ENCODE measurements at regions not wholly inside any gene's neighbourhood (a gene's known extent, or its start where the extent isn't known, plus 50 kb on each side); places are given as distances from the start of the nearest gene placed in this dataset.

DNA sequence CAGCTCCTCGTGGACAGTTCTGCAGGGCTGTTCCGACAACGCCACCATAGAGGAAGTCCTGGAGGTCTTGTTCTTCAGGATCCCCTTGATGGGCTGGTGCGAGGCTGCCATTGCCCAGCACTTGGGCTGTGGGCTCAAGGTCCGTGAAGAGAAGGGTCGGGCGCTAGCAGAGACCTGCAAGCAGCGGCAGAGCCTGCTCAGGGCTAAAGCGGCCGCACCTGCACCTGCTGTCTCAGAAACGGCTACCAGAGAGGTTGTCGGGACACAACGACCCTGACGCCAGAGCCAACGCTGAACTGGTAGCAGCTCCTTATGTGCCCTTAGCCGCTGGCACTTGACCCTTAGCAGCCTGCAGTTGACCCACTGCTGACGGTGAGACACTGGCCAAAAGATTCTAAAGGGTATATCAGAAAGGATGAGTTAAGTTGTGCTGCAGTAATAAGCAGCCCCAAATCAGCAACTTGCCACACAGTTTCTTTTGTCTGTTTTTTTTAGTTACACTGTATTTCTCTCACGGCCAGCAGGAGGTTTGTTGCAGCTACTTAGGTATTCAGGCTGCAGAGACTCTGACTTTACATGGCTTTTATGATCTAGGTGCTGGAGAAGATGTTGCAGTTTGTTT is 55.5 kb upstream of the ST6GAL2 start:
- H3K27me3 ChIP-seq (ENCODE audit: control insufficient read depth, insufficient read depth, low read length): no peaks in the 10 kb centered on the region
- no peaks in the 10 kb centered on the region for H3K36me3 ChIP-seq (ENCODE audit: insufficient read depth, low read length)
- H3K4me2 ChIP-seq (ENCODE audit: low read length): no peak overlapping the region
- H3K4me3 ChIP-seq (ENCODE audit: low read length): no peak overlapping the region
- H3K9me3 ChIP-seq (replicated peaks; ENCODE audit: low read length): peaks cover 3% of the 10 kb centered on the region
- peaks cover 7% of the 10 kb centered on the region for H3K4me1 ChIP-seq (ENCODE audit: control insufficient read depth, insufficient read depth, low read length)
- no peak overlapping the region for H3K9ac ChIP-seq (ENCODE audit: low read depth, low read length)

DNA sequence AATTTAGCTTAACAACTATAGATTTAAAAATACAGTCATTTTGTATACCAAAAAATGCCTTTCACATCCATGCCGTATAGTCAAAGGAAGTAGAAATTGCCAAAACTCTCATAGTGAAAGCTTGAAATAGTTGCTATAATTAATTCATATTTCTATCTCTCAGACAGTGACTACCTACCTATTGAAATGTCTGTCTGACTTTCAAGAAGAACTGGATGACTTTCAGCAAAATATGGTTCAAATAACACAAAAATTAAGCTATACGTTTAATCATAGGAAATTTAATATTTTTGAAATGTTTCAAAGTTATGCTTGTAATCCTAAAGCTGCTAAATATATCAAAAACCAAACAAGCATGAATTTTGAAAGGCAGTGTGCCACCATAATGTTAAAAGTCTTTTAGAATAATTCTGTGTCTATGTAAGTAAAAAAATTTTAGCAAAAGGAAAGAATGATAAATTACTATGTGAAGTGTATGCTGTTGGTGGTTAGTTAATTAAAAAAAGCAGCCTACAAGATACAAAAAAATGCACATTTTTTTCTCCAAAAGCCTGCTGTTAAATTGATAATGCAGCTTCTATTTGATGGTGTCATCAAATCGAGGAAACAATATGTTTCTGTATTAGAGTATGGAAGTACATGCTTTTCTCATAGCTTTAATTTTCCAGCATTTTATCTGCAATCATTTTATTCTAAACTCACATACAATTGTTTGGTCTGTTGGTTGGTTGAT is 57.7 kb upstream of the ST6GAL2 start:
- no peak overlapping the region for H3K4me2 ChIP-seq (ENCODE audit: low read length)
- no peak overlapping the region for H3K4me3 ChIP-seq (ENCODE audit: low read length)
- peaks cover 7% of the 10 kb centered on the region for H3K4me1 ChIP-seq (ENCODE audit: control insufficient read depth, insufficient read depth, low read length)
- no peak overlapping the region for H3K9ac ChIP-seq (ENCODE audit: low read depth, low read length)
- no peaks in the 10 kb centered on the region for H3K36me3 ChIP-seq (ENCODE audit: insufficient read depth, low read length)
- no peaks in the 10 kb centered on the region for H3K27me3 ChIP-seq (ENCODE audit: control insufficient read depth, insufficient read depth, low read length)
- H3K9me3 ChIP-seq (replicated peaks; ENCODE audit: low read length): peaks cover 3% of the 10 kb centered on the region

DNA sequence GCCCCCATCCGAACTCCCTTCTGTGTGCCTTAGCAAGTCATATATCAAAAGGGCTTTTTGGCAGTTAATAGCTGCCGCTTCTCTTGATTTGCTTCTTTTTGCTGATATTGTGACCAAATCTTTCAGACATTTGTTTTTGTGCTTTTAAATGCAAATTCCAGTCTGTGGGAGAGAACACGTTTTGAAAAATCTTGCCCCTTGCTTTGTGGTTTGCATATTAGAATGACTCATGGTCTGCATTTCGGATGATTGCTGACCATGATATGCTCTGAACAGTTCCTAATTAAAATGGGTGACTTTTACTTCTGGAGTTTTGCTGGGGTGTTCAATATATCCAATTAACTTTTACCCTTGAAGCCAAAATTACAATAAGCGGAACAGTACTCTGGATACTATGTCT is 58.2 kb upstream of the ST6GAL2 start:
- Histone ChIP-seq H3K9ac (ENCODE audit: low read depth, low read length) (no peak overlapping the region), H3K4me2 (ENCODE audit: low read length) (no peak overlapping the region), H3K4me3 (ENCODE audit: low read length) (no peak overlapping the region), H3K27me3 (ENCODE audit: control insufficient read depth, insufficient read depth, low read length) (no peaks in the 10 kb centered on the region), H3K9me3 (replicated peaks; ENCODE audit: low read length) (peaks cover 3% of the 10 kb centered on the region), H3K4me1 (ENCODE audit: control insufficient read depth, insufficient read depth, low read length) (peaks cover 7% of the 10 kb centered on the region), H3K36me3 (ENCODE audit: insufficient read depth, low read length) (no peaks in the 10 kb centered on the region)

DNA sequence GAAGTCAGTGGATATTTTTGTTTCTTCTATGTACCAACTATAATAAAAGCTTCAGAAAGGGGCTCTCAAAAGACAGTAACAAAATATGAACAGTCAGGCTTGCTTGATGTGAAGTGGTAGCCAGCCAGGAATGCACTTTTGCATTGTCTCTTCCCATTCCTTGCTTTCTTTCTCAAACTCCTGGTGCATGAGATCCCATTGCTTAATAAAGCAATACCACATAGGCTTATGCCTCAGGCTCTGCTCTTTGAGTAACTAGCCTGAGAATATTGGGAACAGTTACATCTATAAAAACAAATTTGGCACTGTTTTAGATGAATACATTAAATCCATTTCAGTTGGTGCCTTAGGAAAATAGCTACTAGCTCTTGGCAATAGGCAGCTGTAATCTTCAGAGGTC is 62.6 kb upstream of the ST6GAL2 start:
- Histone ChIP-seq H3K4me3 (ENCODE audit: low read length) (no peak overlapping the region), H3K4me2 (ENCODE audit: low read length) (no peak overlapping the region), H3K4me1 (ENCODE audit: control insufficient read depth, insufficient read depth, low read length) (peaks cover 7% of the 10 kb centered on the region), H3K9me3 (replicated peaks; ENCODE audit: low read length) (no peaks in the 10 kb centered on the region), H3K9ac (ENCODE audit: low read depth, low read length) (no peak overlapping the region), H3K36me3 (ENCODE audit: insufficient read depth, low read length) (no peaks in the 10 kb centered on the region), H3K27me3 (ENCODE audit: control insufficient read depth, insufficient read depth, low read length) (no peaks in the 10 kb centered on the region)

DNA sequence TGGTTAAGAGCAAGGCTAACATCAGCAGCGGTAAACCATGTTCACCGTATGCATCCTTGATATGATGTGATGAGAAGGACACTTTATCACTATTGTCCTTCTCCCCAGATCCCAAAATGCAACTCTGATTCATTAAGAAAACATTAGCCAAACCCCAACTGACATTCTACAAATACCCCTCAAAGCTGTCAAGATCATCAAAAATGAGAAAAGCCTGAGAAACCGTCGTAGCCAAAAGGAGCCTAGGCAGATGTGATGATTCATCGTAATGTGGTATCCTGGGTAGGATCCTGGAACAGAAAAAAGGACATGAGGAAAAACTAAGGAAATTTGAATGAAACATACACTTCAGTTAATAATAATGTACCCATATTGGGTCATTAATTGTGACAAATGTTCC is 67.3 kb upstream of the ST6GAL2 start:
- Histone ChIP-seq H3K4me3 (ENCODE audit: low read length) (no peak overlapping the region), H3K4me1 (ENCODE audit: control insufficient read depth, insufficient read depth, low read length) (no peaks in the 10 kb centered on the region), H3K27me3 (ENCODE audit: control insufficient read depth, insufficient read depth, low read length) (no peaks in the 10 kb centered on the region), H3K9ac (ENCODE audit: low read depth, low read length) (no peak overlapping the region), H3K9me3 (replicated peaks; ENCODE audit: low read length) (no peaks in the 10 kb centered on the region), H3K4me2 (ENCODE audit: low read length) (no peak overlapping the region), H3K36me3 (ENCODE audit: insufficient read depth, low read length) (no peaks in the 10 kb centered on the region)

DNA sequence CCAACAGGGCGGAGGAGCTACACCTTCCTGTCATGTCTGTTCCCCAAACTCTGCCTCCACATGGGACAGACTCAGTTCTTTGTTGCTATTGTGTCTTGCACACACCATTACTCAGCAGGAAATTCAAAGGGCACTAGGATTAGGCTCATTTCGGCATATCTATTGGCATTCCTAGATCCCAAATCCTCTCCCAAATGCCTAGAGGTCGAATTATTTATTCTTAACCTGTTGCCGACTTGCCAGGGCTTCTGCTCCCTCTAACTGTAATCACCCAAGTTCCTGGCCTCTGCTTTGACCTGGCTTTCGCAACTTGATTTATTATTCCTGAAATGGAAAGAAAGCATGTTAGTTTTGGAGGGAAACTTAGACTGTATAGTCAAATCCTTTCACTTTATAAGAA is 67.8 kb upstream of the ST6GAL2 start:
- Histone ChIP-seq H3K4me3 (ENCODE audit: low read length) (no peak overlapping the region), H3K36me3 (ENCODE audit: insufficient read depth, low read length) (no peaks in the 10 kb centered on the region), H3K27me3 (ENCODE audit: control insufficient read depth, insufficient read depth, low read length) (no peaks in the 10 kb centered on the region), H3K4me2 (ENCODE audit: low read length) (no peak overlapping the region), H3K9me3 (replicated peaks; ENCODE audit: low read length) (no peaks in the 10 kb centered on the region), H3K4me1 (ENCODE audit: control insufficient read depth, insufficient read depth, low read length) (no peaks in the 10 kb centered on the region), H3K9ac (ENCODE audit: low read depth, low read length) (no peak overlapping the region)

DNA sequence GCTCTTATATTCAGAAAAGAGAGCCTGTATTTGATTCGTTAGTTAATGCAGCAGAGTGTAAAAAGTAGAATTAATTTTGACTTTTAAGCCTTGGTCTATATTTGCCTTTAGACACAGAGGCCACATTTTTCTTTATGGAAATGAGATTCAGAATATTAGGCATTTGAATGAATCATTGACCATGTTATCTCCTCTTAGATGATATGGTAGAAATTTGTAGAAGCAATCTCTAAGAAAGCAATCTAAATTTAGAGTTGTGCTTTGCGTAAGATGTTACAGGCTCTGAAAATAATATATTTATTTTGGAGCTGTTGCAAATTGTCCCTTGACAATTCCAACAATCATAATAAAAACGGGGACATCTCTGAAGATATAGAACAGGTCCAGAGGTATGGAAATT is 68.3 kb upstream of the ST6GAL2 start:
- Histone ChIP-seq H3K4me3 (ENCODE audit: low read length) (no peak overlapping the region), H3K9me3 (replicated peaks; ENCODE audit: low read length) (no peaks in the 10 kb centered on the region), H3K27me3 (ENCODE audit: control insufficient read depth, insufficient read depth, low read length) (no peaks in the 10 kb centered on the region), H3K9ac (ENCODE audit: low read depth, low read length) (no peak overlapping the region), H3K4me2 (ENCODE audit: low read length) (no peak overlapping the region), H3K4me1 (ENCODE audit: control insufficient read depth, insufficient read depth, low read length) (no peaks in the 10 kb centered on the region), H3K36me3 (ENCODE audit: insufficient read depth, low read length) (no peaks in the 10 kb centered on the region)

DNA sequence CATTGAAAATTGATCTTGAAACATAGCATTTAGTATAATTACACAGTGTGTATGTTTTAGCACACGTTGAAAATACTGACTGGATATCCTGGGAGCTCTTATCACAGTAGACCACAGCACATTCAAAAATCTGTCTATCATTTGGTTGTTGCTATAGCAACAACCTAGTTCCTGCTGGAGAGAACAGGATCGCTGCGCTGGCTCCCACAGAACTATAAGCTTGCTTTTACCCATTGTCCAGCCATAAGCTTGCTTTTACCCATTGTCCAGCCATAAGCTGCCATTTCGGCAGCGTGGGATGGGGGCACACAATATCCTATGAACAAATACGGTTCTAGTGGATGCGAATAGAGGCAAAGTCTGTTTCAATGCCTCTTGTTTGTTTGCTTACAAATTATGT is 70.4 kb upstream of the ST6GAL2 start:
- no peaks in the 10 kb centered on the region for H3K9me3 ChIP-seq (replicated peaks; ENCODE audit: low read length)
- no peak overlapping the region for H3K4me3 ChIP-seq (ENCODE audit: low read length)
- no peak overlapping the region for H3K9ac ChIP-seq (ENCODE audit: low read depth, low read length)
- H3K36me3 ChIP-seq (ENCODE audit: insufficient read depth, low read length): no peaks in the 10 kb centered on the region
- no peaks in the 10 kb centered on the region for H3K27me3 ChIP-seq (ENCODE audit: control insufficient read depth, insufficient read depth, low read length)
- no peaks in the 10 kb centered on the region for H3K4me1 ChIP-seq (ENCODE audit: control insufficient read depth, insufficient read depth, low read length)
- no peak overlapping the region for H3K4me2 ChIP-seq (ENCODE audit: low read length)

DNA sequence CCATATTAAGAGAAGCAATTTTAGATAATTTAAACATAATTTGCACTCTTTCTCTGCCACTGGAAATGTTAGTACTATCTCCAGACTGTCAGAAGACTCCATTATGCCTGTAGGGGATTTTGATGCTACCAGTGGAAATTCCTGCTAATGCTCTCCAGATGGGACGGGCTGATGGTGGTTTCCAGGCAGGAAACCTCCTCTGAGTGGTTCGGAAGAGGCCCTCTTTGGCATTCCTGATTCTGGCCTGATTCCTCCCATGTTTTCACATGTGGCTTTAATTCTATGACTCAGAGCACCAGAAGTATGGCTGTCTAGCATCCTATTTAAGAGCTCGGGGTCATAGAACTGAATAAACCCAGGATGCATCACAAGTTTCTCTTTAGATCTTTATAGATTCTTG is 70.9 kb upstream of the ST6GAL2 start:
- H3K4me2 ChIP-seq (ENCODE audit: low read length): no peak overlapping the region
- no peaks in the 10 kb centered on the region for H3K9me3 ChIP-seq (replicated peaks; ENCODE audit: low read length)
- no peaks in the 10 kb centered on the region for H3K36me3 ChIP-seq (ENCODE audit: insufficient read depth, low read length)
- no peaks in the 10 kb centered on the region for H3K4me1 ChIP-seq (ENCODE audit: control insufficient read depth, insufficient read depth, low read length)
- H3K27me3 ChIP-seq (ENCODE audit: control insufficient read depth, insufficient read depth, low read length): no peaks in the 10 kb centered on the region
- H3K9ac ChIP-seq (ENCODE audit: low read depth, low read length): no peak overlapping the region
- H3K4me3 ChIP-seq (ENCODE audit: low read length): no peak overlapping the region

DNA sequence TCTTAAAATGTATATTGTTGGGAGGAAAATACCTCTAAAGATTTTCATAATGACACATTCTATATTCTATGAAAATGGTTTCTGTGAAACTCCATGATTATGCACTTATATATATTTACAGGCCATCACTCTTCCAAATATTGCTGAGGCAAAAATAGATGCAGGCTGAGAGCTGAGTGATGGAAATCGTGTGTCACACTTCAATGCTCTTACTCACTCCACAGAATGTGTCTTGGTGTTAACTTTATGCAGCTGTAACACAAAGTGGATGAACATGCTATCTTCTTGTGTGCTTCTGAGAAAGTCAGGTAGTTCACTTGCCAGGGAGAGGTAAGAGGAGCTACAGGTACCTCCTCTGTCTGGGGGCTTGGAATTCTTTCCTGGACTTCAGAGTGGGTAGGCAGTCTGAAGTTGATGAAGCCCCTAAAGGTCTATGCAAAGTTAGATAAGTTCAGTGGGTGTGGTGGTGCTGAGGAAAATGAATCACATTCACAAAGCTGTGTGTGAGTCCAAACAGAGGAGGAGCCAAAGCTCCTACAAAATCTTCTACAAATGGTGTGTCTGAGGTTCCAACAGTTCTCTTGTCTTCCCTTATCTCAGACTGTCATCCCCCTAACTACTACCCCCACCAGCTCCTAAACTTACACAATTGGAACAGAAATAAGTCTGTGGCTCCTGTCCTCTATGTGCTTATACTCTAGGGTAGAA is 74.2 kb upstream of the ST6GAL2 start:
- Histone ChIP-seq H3K4me3 (ENCODE audit: low read length) (no peak overlapping the region), H3K9me3 (replicated peaks; ENCODE audit: low read length) (no peaks in the 10 kb centered on the region), H3K27me3 (ENCODE audit: control insufficient read depth, insufficient read depth, low read length) (no peaks in the 10 kb centered on the region), H3K9ac (ENCODE audit: low read depth, low read length) (no peak overlapping the region), H3K4me1 (ENCODE audit: control insufficient read depth, insufficient read depth, low read length) (no peaks in the 10 kb centered on the region), H3K4me2 (ENCODE audit: low read length) (no peak overlapping the region), H3K36me3 (ENCODE audit: insufficient read depth, low read length) (no peaks in the 10 kb centered on the region)

DNA sequence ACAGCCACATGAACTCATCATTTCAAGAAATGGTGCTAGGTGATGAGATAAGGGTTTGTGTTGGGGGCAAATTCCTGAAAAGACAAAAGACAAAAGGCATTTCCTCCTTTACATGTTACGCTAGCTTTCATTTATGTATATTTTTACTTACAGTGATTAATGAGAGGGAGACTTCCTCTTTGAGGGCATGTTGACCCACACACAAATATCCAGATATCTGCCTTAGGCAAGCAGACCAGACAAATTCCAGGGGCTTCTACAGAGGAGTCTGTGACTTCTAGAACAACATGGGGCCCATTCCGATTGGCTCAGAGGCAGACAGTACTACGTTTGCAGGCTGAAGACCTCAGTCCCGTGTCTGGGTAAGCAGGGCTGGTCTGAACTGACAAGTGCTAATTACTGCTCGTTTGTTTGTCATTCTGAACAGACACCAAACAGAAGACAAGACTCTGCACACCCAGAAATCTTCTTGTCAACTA is 74.8 kb upstream of the ST6GAL2 start:
- no peaks in the 10 kb centered on the region for H3K36me3 ChIP-seq (ENCODE audit: insufficient read depth, low read length)
- H3K9me3 ChIP-seq (replicated peaks; ENCODE audit: low read length): no peaks in the 10 kb centered on the region
- H3K4me2 ChIP-seq (ENCODE audit: low read length): no peak overlapping the region

More for the DNA sequence above, 74.8 kb upstream of the ST6GAL2 start:
- Histone ChIP-seq H3K4me3 (ENCODE audit: low read length) (no peak overlapping the region), H3K9ac (ENCODE audit: low read depth, low read length) (no peak overlapping the region), H3K27me3 (ENCODE audit: control insufficient read depth, insufficient read depth, low read length) (no peaks in the 10 kb centered on the region), H3K4me1 (ENCODE audit: control insufficient read depth, insufficient read depth, low read length) (no peaks in the 10 kb centered on the region)

Data from skeletal muscle satellite cell (primary cell).